ENCODE measurements at regions not wholly inside any gene's neighbourhood (a gene's known extent, or its start where the extent isn't known, plus 50 kb on each side); places are given as distances from the start of the nearest gene placed in this dataset.

DNA sequence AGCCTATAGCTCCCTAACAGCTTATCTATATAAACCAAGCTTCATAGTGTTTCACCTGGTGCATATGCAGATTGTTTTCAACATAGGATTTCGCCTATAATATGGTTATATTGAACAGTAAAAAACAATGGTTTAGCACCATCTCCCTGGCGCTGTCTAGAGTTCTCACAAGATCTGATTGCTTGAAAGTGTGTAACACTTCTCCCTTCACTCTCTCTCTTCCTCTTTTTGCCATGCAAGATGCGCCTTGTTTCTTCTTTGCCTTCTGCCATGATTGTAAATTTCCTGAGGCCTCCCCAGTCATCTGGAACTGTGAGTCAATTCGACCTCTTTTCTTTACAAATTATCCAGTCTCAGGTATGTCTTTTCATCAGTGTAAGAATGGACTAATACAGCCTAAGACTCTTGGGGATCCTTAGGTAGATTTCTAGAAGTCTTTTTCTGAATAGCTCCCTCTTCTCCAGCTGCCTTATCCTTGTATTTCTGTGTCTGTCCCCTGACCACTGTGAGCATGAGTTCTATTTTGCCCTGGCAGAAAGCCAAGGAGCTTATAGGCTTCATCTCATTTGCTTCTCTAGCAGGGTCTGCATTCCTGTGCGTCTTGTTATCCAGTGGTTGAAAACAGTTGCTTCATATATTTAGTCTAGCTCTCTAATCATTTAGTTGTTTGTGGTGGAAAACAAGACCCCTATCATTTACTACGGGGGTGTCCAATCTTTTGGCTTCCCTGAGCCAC is 401.6 kb downstream of the GPD2 start:
- Histone ChIP-seq H3K9me3 (no peaks in the 10 kb centered on the region), H3K4me3 (no peak overlapping the region), H3K36me3 (ENCODE audit: insufficient read depth in 1 of 2, low read depth in 1 of 2) (no peaks in the 10 kb centered on the region), H3K27ac (no peak overlapping the region), H3K4me1 (no peaks in the 10 kb centered on the region), H3K27me3 (ENCODE audit: insufficient read depth in 3 of 3, low read length in 2 of 3) (no peaks in the 10 kb centered on the region)
- intact Hi-C loops (cut with DNase I): no loop called here
- TF ChIP-seq, protein P1, sequence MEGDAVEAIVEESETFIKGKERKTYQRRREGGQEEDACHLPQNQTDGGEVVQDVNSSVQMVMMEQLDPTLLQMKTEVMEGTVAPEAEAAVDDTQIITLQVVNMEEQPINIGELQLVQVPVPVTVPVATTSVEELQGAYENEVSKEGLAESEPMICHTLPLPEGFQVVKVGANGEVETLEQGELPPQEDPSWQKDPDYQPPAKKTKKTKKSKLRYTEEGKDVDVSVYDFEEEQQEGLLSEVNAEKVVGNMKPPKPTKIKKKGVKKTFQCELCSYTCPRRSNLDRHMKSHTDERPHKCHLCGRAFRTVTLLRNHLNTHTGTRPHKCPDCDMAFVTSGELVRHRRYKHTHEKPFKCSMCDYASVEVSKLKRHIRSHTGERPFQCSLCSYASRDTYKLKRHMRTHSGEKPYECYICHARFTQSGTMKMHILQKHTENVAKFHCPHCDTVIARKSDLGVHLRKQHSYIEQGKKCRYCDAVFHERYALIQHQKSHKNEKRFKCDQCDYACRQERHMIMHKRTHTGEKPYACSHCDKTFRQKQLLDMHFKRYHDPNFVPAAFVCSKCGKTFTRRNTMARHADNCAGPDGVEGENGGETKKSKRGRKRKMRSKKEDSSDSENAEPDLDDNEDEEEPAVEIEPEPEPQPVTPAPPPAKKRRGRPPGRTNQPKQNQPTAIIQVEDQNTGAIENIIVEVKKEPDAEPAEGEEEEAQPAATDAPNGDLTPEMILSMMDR (IDR thresholded peaks at IDR 0.05): no peak
- ATAC-seq (no peak), DNase-seq (no peak)
- 71 to 75% (median 72%) methylated on average over 6 of the region's 6 CpGs for WGBS, 3 donors

DNA sequence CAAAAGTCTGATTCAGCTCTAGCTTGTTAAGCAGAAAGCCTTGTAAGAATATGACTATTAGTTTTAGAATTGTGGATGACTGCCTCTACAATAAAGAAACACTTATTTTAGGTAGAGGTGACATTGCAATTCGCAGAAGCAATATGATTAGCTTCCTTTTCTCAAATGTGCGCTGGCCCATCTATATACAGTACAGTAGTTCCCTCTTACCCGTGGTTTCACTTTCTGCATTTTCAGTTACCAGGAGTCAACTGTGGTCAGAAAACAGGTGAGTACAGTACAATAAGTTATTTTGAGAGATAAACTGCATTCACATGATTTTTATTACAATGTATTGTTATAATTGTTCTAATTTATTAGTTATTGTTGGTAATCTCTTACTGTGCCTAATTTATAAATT is 405.1 kb downstream of the GPD2 start:
- ATAC-seq (no peak), DNase-seq (no peak)
- no peaks in the 10 kb centered on the region for H3K9me3 ChIP-seq
- intact Hi-C loops (cut with DNase I): no loop called here
- TF ChIP-seq, protein P1 (IDR thresholded peaks at IDR 0.05): no peak
- H3K4me1 ChIP-seq: no peaks in the 10 kb centered on the region
- no peaks in the 10 kb centered on the region for H3K27me3 ChIP-seq (ENCODE audit: insufficient read depth in 3 of 3, low read length in 2 of 3)
- WGBS, 3 donors: 88 to 91% (median 90%) methylated on average over 3 of the region's 3 CpGs
- no peak overlapping the region for H3K4me3 ChIP-seq
- no peaks in the 10 kb centered on the region for H3K36me3 ChIP-seq (ENCODE audit: insufficient read depth in 1 of 2, low read depth in 1 of 2)
- H3K27ac ChIP-seq: no peak overlapping the region

DNA sequence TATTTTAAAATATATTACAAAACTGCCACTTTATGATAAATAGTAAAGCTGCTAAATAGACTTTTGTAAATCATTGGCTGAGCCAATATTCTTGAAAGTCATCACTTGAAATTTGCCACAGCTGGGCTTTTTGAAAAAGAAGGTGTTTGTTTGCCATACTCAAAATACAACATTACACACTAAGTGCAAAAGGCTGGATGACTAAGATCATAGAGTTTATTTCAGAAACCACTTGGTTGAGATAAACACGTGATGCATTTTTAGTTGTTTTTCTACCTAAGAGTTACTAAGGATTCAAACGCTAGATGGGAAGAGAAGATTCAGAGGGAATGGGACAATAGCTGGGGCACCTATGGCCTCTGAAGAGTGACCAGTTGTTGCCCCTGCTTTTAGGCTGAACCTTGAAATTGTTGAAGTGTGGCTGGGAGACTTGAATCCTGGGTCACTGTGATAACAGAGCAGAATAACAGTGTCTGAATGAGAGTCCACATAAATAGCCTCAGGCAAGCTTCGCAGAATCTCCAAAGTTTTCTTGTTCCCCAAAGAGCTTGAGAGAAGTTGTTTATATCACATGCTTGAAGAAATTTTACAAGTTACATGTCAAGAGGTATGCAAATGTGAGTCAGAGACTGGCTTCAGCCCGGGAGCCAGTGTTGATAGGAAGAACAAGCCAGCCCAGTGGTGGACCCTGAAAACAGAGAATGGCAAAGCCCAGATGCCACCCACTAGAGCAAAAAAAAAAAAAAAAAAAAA is 409.8 kb downstream of the GPD2 start:
- Histone ChIP-seq H3K4me1 (no peaks in the 10 kb centered on the region), H3K9me3 (no peaks in the 10 kb centered on the region), H3K27ac (no peak overlapping the region), H3K27me3 (ENCODE audit: insufficient read depth in 3 of 3, low read length in 2 of 3) (no peaks in the 10 kb centered on the region), H3K36me3 (ENCODE audit: insufficient read depth in 1 of 2, low read depth in 1 of 2) (no peaks in the 10 kb centered on the region), H3K4me3 (no peak overlapping the region)
- WGBS, 3 donors: 62 to 68% (median 66%) methylated on average over 4 of the region's 4 CpGs
- ATAC-seq: no peak
- TF ChIP-seq, protein P1 (IDR thresholded peaks at IDR 0.05): no peak
- no peak for DNase-seq
- intact Hi-C loops (cut with DNase I): no loop called here

DNA sequence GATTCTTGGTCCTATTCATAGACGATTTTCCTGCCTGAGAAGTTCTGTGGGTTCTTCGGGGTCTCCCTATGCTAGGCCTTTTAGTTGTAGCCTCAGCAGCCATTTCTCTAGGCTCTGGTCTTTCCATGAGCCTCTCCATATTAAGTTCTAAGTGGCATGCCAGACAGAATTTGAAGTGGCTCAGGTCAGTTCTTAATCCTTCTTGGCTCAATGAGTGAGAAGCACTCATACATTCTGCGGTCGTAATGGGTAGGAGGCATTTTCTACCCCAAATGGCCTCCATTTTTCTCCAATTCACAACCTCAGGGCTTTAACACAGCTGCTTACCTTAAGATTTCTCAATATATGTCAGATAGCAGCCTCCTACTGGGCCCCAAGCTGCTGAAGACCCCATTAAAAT is 405.3 kb upstream of the GALNT5 start:
- H3K9me3 ChIP-seq: no peaks in the 10 kb centered on the region
- DNase-seq: no peak
- no peak overlapping the region for H3K27ac ChIP-seq
- 79 to 95% (median 83%) methylated on average over 4 of the region's 4 CpGs for WGBS, 3 donors
- H3K27me3 ChIP-seq (ENCODE audit: insufficient read depth in 3 of 3, low read length in 2 of 3): no peaks in the 10 kb centered on the region
- no peaks in the 10 kb centered on the region for H3K4me1 ChIP-seq
- ATAC-seq: no peak
- TF ChIP-seq, protein P1 (IDR thresholded peaks at IDR 0.05): no peak
- no peak overlapping the region for H3K4me3 ChIP-seq
- H3K36me3 ChIP-seq (ENCODE audit: insufficient read depth in 1 of 2, low read depth in 1 of 2): no peaks in the 10 kb centered on the region
- intact Hi-C loops (cut with DNase I): no loop called here
